ENCODE measurements at regions not wholly inside any gene's neighbourhood (a gene's known extent, or its start where the extent isn't known, plus 50 kb on each side); places are given as distances from the start of the nearest gene placed in this dataset.

DNA sequence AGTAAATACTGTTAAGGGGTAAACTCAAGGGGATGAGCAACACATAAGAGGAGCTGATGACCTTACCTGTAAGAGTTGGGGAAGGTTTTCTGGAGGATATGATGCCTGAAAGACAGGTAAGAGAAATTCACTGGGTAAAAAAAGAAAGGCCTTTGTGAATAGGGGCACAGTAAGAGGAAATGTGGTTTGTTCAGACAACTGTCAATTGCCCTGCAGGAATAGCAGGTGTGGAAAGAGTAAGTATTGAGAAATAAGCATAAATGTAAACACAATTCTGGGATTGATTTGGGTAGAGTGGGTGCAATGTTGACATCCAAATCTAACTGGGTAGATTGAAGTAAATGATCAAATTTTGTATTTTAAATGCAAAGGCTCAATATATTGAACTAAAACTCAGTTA lies 670.0 kb downstream of the DHX35 start:
- TF ChIP-seq, protein P1, sequence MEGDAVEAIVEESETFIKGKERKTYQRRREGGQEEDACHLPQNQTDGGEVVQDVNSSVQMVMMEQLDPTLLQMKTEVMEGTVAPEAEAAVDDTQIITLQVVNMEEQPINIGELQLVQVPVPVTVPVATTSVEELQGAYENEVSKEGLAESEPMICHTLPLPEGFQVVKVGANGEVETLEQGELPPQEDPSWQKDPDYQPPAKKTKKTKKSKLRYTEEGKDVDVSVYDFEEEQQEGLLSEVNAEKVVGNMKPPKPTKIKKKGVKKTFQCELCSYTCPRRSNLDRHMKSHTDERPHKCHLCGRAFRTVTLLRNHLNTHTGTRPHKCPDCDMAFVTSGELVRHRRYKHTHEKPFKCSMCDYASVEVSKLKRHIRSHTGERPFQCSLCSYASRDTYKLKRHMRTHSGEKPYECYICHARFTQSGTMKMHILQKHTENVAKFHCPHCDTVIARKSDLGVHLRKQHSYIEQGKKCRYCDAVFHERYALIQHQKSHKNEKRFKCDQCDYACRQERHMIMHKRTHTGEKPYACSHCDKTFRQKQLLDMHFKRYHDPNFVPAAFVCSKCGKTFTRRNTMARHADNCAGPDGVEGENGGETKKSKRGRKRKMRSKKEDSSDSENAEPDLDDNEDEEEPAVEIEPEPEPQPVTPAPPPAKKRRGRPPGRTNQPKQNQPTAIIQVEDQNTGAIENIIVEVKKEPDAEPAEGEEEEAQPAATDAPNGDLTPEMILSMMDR (conservative IDR thresholded peaks at IDR 0.05; ENCODE audit: low read depth, low read length): no peak
- TF ChIP-seq EZH2phosphoT487 (IDR thresholded peaks at IDR 0.05; ENCODE audit: borderline replicate concordance, low read length) (no peak), EZH2 (IDR thresholded peaks at IDR 0.05; ENCODE audit: low read length, unreplicated experiment) (no peak)
